AG08396 (cell line): ENCODE measurements at regions not wholly inside any gene's neighbourhood (a gene's known extent, or its start where the extent isn't known, plus 50 kb on each side); places are given as distances from the start of the nearest gene placed in this dataset.
"Not testable (repeated sequence)": the region's sequence is repeated elsewhere in the genome, so short reads cannot be mapped to it uniquely, and the experiment has no call there.

Experiments used
- DNase-seq: peaks from one replicate; pipeline ENCODE4 v3.0.0; 2012; ENCODE audit warnings: low spot score, mixed read lengths

DNA sequence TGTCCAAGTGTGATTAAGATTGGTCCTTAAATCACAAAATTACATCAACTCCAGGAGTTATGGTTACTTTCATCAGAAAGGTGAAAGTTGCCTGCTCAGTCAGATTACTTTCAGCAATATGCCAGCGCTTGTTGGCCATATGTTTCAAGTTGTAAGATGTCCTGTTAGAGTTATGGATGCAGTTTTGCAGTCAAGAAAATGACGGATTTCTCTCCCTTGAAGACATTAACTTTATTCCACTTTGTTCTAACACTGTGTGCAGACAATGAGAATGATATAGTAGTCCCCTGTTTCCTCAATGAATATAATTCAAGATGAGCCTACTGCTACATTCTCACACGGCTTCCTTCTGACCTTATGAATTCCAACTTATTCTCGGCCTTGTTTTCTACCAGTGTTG is 295.0 kb upstream of the ADGRL3 start:
- DNase-seq, result no peak

DNA sequence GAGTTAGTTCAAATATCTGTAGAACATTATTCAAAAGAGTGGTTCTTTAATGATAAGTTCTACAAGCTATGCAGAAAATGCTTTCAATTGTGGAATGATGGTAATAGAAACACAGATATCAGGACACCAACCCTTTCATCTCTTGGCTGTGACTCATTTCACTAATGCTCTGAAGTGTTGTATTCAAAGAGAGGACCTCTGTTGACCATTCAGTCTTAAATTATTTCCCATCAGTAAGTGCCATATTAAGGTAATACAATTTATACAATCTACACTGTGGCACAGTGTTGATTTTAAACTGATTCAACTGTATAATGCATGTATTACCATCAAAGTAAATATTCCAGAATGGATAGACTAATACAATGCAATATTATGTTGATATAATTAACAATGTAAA is 289.0 kb upstream of the ADGRL3 start:
- DNase-seq, result no peak

DNA sequence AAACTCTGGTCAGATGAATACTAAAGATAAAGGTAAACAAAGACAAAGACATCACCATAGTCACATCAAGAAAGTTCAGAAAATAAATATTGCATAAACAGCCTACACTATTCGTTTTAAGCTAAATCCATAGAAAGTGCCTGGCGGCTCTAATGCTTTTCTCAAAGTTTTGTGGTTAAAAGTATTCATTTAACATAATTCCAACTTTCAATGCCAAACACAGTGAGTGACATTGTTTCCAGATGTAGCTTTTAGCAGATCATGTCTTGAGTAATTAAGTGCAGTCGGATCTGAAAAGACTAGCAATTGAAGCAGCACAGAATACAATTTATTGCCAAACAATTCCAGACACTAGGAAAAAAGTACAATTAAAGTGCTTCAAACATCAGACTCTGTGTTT is 287.1 kb upstream of the ADGRL3 start:
- DNase-seq, result no peak

DNA sequence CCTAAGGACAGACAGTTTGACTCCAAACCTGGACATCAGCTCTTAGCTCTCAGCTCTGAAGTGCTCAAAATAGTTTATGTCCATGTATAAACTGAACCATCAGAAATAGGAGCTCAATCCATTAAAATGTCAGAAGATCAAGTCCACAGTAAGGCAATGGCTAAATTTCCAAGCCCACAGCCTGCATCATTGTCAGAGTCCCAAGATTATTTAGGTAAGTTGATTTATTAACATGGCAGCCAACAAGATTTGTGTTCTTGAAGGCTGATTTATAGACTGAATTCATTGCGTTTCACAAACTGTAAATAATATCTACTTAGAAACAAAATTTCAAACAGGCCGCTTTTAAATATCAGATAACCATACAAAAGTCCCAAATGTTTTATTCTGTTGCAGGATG is 286.5 kb upstream of the ADGRL3 start:
- DNase-seq, result no peak

DNA sequence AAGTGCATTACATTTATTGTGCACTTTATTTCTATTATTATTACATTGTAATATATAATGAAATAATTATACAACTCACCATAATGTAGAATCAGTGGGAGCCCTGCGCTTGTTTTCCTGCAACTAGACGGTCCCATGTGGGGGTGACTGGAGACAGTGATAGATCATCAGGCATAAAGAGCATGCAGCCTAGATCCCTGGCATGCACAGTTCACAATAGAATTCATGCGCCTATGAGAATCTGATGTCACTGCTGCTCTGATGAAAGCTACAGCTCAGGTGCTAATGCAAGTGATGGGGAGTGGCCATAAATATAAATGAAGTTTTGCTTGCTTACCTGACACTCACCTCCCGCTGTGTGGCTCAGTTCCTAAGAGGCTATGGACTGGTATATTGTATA is 278.4 kb upstream of the ADGRL3 start:
- DNase-seq, result not testable (repeated sequence)

DNA sequence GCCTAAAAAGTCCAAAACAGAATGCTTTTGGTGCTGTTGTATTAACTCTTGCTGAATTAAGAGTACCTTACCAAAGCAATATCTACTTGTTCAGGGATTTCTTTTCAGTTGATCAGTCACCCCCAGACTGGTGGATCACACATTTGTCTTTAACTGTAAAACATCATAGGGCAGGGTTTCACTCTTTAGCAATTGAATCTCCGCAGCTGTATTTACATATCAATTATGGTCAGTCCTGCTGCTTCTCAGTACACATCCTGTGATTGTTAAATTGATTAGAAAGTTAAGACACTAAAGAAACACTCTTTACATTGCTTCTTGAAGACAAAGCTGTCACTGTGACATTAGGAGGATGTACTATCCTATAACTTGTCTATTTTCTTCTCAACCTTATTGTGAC is 277.1 kb upstream of the ADGRL3 start:
- DNase-seq, result no peak

DNA sequence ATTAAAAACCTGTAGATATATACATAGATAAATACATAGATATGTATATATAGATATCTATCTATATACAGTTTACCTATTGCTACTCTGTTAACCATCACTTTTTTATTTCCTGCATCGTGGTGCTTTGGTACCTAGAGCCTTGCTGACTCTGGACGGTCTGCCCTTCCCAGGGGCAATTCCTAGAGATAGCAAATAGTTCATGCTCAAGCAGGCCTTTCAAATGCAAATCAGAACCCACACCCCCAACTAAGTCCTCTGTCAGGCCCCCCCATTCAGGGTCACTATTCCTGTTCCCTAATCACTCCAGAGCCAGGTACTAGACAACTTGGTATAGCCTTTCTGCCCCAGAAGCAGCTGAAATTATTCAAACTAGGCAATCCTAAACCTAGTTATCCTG is 273.5 kb upstream of the ADGRL3 start:
- no peak for DNase-seq

DNA sequence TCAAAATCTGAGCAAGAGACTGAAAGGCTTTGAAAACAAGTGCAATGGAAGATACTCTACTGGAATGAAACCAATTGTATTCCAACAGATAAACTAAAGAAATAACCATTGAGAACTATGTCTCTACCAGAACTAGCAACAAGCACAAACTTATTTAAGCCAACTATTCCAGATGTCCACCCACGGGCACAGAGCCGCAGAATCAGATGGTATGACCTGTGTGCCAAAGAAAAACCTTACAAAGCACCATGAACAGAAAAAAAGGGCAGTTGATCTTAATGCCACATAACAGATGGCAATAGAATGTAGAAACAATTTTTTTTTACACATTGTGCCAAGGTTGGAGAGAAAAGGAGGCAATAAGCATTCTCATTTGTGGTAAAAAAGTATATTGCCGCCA is 269.3 kb upstream of the ADGRL3 start:
- DNase-seq, result no peak

DNA sequence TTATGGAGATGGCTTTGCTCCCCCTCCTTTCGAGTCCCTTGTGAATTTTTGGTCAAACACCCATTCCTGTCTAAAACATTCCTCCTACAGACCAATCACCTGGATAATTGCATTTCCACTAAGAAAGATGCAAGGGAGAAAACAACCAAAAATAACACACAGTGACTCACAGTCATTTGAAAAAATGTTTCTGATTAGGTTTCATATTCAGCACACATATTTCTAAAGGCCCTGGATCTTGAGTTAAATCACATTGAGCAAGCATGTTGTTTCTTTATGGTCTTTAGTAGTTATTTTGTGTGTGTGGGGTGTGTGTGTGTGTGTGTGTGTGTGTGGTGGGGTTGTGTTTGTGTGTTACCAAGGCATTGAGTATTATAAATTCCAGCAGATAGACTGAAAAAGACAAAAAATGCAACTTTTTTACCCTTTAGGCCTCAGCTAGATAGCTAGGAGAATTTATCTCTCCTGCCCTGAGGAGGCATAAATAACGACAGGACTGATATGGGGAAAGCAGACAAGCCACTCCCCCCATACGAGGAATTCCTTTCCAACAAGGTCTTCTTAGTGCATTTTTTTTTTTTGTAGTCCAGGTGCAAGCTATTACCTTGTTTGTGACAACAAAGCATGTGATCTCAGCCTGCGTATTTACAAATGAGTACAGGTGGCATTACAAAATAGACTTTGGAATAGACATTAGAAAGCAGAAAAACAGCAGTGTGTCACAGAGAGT is 265.4 kb upstream of the ADGRL3 start:
- no peak for DNase-seq

DNA sequence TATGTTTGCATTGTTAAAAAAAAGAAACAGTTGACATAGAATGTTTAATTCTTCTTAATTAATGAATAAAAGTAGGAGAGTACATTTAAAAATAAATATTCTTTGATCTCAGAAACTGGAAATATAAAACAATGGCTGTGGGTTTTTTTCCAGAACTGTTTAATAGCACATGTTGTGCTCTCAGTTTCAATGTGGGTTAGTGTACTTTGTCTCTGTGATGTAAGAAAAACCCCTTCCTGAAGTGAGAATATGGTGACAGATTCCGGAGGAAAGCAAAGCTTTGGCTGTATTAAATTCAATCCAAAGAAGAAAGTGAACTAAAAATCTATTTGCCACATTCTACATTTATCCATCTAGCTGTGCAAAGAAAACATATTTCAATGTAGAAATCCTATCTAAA is 261.9 kb upstream of the ADGRL3 start:
- DNase-seq, result no peak

DNA sequence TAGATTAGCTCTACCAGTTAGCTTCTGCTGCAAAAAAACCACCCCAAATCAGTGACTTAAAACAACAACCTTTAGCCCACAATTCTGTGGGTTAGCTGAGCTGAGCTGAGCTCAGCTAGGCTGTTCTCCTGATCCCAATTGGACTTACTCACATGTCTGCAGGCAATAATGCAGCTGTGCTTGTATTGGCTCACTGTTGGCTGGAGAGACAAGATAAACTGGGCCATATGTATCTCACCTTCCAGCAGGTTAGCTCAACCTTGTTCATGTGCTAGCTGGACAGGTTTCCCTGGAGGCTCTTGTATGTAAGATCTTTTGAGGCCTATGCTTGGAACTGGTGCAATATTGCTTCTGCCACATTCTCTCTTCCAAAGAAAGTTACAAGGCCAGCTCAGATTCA is 261.5 kb upstream of the ADGRL3 start:
- no peak for DNase-seq

DNA sequence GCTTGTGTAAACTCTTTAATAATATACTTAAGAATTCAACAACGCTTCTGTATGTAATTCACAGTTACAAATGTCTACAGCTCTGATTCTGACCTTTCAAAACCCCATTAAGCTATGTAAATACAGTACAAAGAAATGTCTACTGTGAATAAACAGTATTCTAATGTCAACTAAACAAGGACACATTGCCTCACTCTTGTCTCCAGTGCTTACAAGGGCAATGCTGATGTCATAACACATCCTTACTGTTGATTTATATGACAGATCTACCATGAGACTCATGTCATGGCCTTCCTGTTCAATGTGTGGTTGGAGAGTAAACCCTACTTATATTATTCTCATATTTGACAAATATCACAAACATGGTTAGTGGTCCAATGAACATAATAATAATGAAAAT is 256.1 kb upstream of the ADGRL3 start:
- no peak for DNase-seq

DNA sequence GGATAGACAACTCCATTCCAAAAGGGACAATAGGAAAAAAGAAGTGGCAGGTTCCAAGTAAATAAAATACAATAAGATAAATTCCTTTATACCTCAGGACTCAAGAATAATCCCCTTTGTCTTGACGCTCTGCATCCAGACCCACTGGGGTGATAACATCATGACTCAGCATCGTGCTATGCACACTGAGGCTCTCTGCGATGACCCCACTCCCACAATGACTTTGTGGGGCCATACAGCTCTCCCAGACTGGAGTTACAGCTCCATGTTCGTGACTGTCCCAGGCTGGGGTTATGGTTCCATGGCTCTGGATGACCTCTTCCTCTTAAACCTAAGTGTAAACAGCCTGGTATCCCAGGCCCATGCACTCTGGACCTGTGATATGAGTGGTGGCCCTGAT is 254.5 kb upstream of the ADGRL3 start:
- DNase-seq, result no peak

DNA sequence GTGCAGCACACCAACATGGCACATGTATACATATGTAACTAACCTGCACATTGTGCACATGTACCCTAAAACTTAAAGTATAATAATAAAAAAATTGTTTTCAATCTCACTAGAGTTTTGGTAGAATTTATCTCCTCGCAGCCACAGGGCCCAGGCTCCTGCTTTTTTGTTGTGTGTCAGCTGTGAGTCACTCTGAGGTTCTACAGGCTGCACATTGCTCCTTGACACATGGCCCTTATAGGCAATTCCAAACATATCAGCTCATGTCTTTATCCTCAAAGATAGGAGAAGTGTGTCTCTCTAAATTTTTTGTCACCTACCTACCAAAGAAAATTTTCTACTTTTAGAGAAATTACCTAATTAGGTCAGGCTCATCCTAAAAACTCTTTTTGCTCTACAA is 252.1 kb upstream of the ADGRL3 start:
- no peak for DNase-seq

DNA sequence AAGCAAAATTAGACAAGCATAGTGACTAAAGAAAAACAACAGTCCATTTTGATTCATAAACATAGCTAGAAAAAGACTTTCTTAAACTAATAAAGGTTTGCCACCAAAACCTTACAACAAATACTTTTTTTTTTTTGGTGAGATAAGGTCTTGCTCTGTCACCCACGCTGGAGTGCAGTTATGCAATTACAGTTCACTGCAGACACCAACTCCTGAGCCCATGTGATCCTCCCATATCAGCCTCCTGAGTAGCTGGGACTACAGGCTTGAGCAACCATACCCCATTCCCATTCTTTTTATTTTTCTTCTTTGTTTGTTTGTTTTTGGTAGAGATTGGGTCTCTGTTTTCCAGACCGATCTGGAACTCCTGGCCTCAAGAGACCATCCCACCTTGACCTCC is 247.2 kb upstream of the ADGRL3 start:
- DNase-seq, result no peak

DNA sequence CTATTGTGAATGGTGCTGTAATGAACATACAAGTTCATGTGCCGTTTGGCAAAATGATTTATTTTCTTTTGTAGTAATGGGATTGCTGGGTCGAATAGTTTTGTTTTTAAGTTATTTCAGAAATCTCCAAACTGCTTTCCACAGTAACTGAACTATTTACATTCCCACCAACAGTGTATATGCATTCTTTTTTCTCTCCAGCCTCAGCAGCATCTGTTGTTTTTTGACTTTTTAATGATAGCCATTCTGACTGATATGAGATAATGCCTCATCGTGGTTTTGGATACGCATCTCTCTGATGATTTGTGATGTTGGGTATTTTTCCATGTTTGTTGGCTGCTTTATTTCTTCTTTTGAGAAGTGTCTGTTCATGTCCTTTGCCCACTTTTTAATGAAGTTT is 246.3 kb upstream of the ADGRL3 start:
- no peak for DNase-seq

DNA sequence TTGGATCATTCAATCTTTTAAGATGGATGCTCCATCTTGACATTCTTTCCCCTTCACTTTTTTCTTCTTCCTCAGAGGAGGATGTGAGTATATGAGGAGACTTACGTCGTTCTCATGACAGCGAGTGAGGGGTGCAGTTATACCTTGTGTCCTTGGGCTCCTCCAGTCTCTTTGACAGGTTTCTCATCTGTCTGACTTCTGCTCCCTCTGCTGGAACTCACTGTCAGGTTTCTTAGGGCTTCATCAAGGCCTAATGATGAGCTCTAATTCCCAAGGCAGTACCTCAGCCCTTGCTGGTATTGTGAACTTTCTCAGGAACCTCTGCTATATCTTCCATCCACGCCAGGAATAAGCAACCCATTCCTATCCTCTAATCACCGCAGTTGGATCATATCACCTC is 237.8 kb upstream of the ADGRL3 start:
- DNase-seq, result no peak

DNA sequence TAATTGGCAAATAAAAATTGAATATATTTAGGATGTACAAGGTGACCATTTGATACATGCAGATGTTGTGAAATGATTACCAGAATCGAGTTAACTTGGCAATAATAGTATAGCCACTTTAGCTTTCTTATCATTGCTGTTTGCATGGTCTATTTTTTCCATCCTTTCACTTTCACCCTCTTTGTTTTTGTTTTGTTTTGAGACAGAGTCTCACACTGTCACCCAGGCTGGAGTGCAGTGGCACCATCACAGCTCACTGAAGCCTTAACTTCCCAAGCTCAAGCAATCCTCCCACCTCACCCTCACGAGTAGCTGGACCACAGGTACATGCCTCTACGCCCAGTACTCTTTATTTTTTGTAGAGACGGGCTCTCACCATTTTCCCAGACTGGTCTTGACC is 218.6 kb upstream of the ADGRL3 start:
- DNase-seq, result no peak

DNA sequence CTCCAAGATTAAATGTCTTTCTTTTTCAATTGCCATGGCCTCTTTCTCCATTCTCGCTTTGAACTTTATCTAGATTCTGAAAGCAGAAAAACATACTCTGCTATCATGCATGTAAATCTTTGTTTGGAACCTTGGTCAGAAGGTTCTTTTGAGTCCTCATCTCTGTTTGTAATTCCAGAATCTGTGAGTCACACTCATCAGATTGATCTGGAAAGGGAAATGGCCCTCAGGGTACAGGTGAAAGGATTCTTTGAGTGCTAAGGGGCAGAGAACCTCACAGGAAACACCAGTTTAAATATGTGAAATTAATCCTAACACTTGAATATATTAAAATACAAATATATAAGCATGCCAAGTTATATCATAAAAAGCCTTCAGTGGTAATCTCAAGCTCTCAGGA is 211.0 kb upstream of the ADGRL3 start:
- no peak for DNase-seq

DNA sequence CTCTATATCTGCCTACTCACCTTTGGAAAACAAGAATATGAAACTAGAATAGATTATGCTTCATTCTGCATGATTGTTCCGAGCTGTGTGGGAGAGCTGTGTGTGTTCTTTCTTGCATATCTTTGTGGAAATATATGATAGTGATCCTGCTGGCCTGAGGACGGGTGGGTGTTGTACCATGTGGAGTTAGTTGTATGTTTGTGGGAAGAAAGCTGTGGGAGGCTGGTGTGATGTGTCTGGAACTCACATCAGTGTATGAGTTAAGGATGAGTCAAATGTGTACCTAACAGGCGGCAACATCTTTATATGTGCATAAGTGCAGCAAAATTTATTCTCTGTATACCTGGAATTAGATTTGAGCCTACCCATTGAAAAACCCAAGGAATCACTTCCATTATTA is 208.1 kb upstream of the ADGRL3 start:
- no peak for DNase-seq

DNA sequence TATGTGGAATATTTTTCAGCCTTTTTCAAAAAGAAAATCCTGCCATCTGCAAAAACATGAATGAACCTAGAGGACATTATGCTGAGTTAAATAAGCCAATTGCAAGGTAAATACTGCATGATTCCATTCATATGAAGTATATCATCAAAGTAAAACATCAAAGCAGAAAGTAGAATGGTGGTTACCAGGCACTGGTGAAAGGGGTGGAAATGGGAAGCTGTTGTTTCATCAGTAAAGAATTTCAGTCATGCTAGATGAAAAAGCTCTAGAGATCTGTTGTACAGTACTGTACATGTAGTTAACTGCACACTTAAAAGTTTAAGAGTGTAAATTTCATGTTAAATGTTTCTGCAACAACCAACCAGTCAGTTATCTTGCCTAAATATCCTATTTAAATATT is 196.8 kb upstream of the ADGRL3 start:
- DNase-seq, result no peak

DNA sequence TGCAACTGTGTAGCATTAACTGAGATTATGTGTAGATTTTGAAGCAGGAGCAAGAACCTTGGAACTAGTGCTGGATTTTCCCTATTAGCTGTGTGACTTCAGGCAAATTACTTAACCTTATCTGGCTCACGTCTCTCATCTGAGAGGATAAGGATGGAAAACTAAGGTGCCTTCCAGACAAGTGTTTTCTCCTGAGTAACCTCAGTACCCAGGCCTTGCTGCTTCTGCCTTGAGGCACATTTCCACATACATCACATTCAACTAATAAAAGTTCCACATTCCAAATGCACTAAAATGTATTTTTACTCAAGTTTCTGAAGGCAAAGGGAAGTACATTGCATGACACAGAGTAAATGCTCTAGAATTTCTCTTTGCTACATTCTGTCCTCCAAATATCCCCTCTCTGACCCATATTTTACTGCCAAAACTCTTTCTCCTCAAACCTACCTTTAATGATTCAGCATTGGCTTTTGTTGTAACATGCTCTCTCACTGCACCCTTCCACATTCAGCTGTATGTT is 195.4 kb upstream of the ADGRL3 start:
- DNase-seq, result no peak

DNA sequence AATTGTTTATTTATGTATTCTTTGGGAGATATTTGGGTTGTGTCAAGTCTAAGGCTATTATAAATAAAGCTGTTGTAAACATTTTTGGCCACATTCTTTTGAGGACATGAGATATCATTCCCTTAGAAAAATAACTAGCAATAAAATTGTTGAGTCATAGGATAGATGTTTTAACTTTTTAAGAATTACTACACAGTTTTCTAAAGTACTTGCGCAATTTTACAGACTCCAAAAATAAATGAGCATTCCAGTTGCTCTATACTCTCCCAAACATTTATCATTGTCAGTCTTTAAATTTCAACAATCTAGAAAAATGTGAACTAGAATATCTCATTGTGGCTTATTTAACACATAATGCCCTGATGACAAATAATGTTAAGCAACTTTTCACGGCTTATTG is 189.1 kb upstream of the ADGRL3 start:
- no peak for DNase-seq

DNA sequence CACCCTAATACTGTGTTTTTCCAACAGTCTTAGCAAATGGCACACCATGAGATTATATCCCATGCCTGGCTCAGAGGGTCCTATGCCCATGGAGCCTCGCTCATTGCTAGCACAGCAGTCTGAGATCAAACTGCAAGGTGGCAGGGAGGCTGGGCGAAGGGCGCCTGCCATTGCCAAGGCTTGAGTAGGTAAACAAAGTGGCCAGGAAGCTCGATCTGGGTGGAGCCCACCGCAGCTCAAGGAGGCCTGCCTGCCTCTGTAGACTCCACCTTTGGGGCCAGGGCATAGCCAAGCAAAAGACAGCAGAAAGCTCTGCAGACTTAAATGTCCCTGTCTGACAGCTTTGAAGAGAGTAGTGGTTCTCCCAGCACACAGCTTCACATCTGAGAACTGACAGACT is 188.2 kb upstream of the ADGRL3 start:
- not testable (repeated sequence) for DNase-seq

DNA sequence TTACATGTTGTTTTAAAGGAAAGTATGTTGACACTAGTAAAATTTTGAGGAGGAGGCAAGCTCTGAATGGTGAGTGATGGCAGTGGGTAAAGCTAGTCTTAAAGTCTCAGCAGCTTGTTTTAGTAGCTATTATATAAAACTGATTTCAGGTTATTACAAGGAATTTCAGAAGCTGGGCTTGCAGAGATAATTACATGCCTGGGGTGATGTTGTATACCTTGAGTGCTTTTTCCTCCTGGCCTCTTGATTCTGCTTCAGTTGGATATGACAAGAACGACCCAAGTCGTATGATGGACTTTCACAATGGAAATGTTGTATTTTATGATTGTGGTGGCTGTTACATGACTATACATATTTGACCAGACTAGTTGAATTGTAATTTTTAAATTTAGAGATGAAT is 175.5 kb upstream of the ADGRL3 start:
- DNase-seq, result no peak
